PC-9 (cell line): ENCODE measurements at regions not wholly inside any gene's neighbourhood (a gene's known extent, or its start where the extent isn't known, plus 50 kb on each side); places are given as distances from the start of the nearest gene placed in this dataset.

Experiments used
- CTCF ChIP-seq: fragments of 200-600 bp; sonication (generic); conservative IDR thresholded peaks from 2 replicates; pipeline ENCODE4 v1.6.1; 2017; ENCODE audit warnings: mixed run types, antibody characterized with exemption, mild to moderate bottlenecking, moderate library complexity
- EZH2 ChIP-seq: fragments of 200-600 bp; sonication (generic); IDR thresholded peaks from 2 replicates; pipeline ENCODE4 v1.8.0; 2017; ENCODE audit warnings: antibody characterized with exemption, low read depth

GRCh38 chr5:133794771-133795415 is 173.5 kb downstream of the C5orf15 start:
- TF ChIP-seq CTCF (no peak), EZH2 (no peak)
